Right cardiac atrium (tissue), 5 donors: ENCODE measurements at regions not wholly inside any gene's neighbourhood (a gene's known extent, or its start where the extent isn't known, plus 50 kb on each side); places are given as distances from the start of the nearest gene placed in this dataset.

Source experiments
- ATAC-seq, 2 donors: fragments of 200-7000 bp; cut with Tn5 transposase; one replicate each; pipeline versions ENCODE4 v1.8.0 to v1.9.1; 2020; ENCODE audit warnings: moderate library complexity in 2 of 2, mild to moderate bottlenecking in 1 of 2
- DNase-seq, 3 donors: peaks; one replicate each; pipeline ENCODE4 v3.0.0-alpha.2; 2020
- H3K27ac ChIP-seq: one replicate; pipeline ENCODE4 v1.5.1; 2013; ENCODE audit warnings: mild to moderate bottlenecking, low read length, control low read depth, moderate library complexity
- H3K27me3 ChIP-seq: one replicate; pipeline ENCODE4 v1.6.1; 2013; ENCODE audit not compliant: control insufficient read depth, insufficient read depth
- H3K4me1 ChIP-seq: one replicate; pipeline ENCODE4 v1.6.1; 2013; ENCODE audit warnings: low read length; ENCODE audit not compliant: control insufficient read depth, insufficient read depth
- H3K4me3 ChIP-seq: one replicate; pipeline ENCODE4 v1.5.1; 2013; ENCODE audit warnings: low read length, control low read depth
- H3K9me3 ChIP-seq: one replicate; pipeline ENCODE4 v1.6.1; 2013; ENCODE audit warnings: low read length; ENCODE audit not compliant: control insufficient read depth
- WGBS: extraction: QIAGEN DNeasy Blood & Tissue Kit; methylation state at CpG from one replicate; pipeline ENCODE4 v1.1.7; 2013; 5-methylcytosine and 5-hydroxymethylcytosine counted together
- intact Hi-C, 4 donors: fragments of 100-400 bp; cut with DNase I; formaldehyde crosslinking; loops; one replicate each; pipeline versions ENCODE4 v1.11.0 to v1.14.0; 2022 to 2023
- donor health status: healthy with polysubstance abuse.
- donor health status: DM: no; HTN: yes; CAD: no.
- donor health status: DM: no; HTN: no; CAD: no.
- donor health status: DM: no; HTN: yes; CAD: no; lungs with severe emphysema.
- donor health status: DM: yes; HTN: yes; CAD: no.

DNA sequence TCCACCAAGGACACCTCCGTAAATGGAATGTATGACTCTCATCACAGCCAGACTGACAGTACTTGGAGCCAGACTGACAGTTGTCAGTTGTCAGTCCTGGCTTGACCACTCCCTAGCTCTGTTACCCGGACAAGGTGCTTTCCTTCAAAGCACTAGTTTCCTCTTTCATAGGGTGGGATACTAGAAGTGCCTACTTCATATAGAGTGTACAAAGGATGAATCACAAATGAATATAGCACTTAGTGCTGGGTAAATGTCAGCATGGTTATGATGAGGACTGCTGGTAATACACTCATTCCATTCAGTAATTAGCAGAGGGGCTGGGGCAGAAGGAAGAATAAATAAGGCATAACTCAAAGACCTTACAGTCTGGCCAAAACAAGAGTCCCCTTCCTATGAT is 91.4 kb downstream of the ARL4C start:
- ATAC-seq (no peak), DNase-seq (no peak)
- intact Hi-C loops = no loop called here
- Histone ChIP-seq H3K27ac (no peak overlapping the region), H3K9me3 (no peaks in the 10 kb centered on the region), H3K4me3 (no peak overlapping the region), H3K27me3 (no peaks in the 10 kb centered on the region), H3K4me1 (no peaks in the 10 kb centered on the region)
- whole genome bisulfite sequencing = 46% methylated on average over 2 of the region's 2 CpGs

DNA sequence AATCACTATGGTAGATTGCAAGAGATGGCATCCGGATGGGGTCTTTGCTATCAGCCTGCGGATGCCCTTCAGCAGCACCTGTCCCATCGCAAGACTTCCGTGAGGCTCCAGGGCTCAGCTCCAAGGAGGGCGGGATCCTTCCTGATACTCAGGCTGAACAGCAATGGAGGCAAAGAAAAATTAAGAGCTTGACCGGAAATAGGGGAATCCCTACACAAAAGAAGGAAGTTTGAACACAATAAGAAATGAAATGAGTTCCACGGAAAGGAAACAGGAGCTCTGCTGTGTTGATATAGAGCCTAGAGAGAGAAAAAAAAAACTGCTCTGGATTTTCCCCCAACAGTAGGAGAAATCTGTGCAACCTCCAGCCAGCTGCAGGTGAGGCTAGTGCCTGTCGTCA is 91.9 kb downstream of the ARL4C start:
- peak in 1 of 3 donors; percentile 63 for DNase-seq
- 47% methylated on average over 8 of the region's 8 CpGs for WGBS

DNA sequence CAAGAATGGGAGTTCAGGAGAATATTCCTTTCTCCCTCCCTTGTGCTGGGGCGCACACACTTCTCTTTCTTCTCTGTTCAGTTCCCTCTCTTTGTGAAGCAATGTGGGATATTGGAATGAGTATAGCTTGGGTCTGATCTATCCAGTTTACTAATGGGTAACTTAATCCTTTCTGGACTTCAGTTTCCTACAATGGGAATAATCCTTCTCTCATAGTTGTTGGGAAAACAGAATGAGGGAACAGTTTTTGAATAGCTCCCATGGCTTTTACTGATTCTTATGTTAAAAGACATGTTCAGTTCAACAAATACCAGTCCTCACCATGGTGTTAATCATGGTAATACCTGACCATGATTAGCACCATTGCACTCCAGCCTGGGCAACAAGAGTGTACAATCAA is 93.1 kb downstream of the ARL4C start:
- Histone ChIP-seq H3K27me3 (no peaks in the 10 kb centered on the region), H3K4me1 (no peaks in the 10 kb centered on the region), H3K9me3 (no peaks in the 10 kb centered on the region), H3K27ac (no peak overlapping the region), H3K4me3 (no peak overlapping the region)
- WGBS = 100% methylated on average over 1 of the region's 1 CpG
- DNase-seq (no peak), ATAC-seq (no peak)
- intact Hi-C loops = no loop called here

More for the DNA sequence above, 91.9 kb downstream of the ARL4C start:
- Histone ChIP-seq H3K27me3 (no peaks in the 10 kb centered on the region), H3K27ac (no peak overlapping the region), H3K4me3 (no peak overlapping the region), H3K9me3 (no peaks in the 10 kb centered on the region), H3K4me1 (no peaks in the 10 kb centered on the region)
- ATAC-seq = peak in 1 of 2 donors; percentile 52
- intact Hi-C loops = no loop called here

DNA sequence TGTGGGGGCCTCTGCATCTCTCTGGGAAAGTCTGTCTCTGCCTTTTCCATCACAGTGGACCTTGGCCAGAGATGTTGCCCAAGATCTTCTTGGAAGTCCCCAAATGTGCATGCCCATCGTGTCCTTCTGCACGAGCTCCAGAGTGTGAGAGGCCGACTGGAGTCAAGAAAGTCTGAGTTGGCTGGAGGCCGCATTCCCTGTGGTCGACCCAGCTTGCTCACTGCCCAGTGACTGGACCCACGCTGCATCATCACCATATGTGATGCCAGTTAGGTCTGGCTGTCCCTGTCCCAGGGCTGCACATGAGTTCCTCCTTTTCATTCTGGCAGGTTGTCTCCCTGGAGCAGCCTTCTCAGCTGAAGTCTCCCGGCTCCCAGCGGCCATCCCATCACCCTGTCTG is 93.8 kb downstream of the ARL4C start:
- Histone ChIP-seq H3K27ac (no peak overlapping the region), H3K27me3 (no peaks in the 10 kb centered on the region), H3K4me3 (no peak overlapping the region), H3K9me3 (no peaks in the 10 kb centered on the region), H3K4me1 (no peaks in the 10 kb centered on the region)
- intact Hi-C loops = no loop called here
- 82% methylated on average over 8 of the region's 8 CpGs for WGBS
- no peak for ATAC-seq
- peak in 1 of 3 donors; percentile 22 for DNase-seq

DNA sequence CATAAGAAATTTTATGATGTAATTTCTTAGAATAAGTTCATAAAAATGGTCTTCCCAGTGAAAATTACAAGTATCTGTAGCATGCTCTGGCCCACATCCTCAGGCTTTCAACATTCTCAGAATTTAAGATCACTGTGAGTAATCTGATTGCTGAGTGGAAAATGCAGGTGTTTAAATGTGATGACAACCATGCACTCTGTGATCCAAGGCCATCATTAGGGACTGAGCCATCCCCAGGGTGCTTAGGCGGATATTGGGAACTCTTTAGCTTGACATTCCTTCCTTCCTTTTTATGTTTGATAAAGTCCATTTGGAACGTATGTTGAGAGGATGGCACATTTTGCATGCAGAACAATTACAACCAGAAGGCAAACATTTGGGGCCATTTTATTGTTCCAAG is 95.5 kb downstream of the ARL4C start:
- intact Hi-C loops = no loop called here
- no peaks in the 10 kb centered on the region for H3K9me3 ChIP-seq
- DNase-seq = no peak
- no peak for ATAC-seq
- 64% methylated on average over 2 of the region's 2 CpGs for WGBS
- H3K27ac ChIP-seq = no peak overlapping the region
- H3K4me3 ChIP-seq = no peak overlapping the region
- H3K4me1 ChIP-seq = no peaks in the 10 kb centered on the region
- H3K27me3 ChIP-seq = no peaks in the 10 kb centered on the region

GRCh38 chr2:234399451-234400246 is 97.2 kb downstream of the ARL4C start:
- intact Hi-C loops = no loop called here
- ATAC-seq = no peak
- Histone ChIP-seq H3K4me1 (no peaks in the 10 kb centered on the region), H3K27me3 (no peaks in the 10 kb centered on the region), H3K27ac (no peak overlapping the region), H3K4me3 (no peak overlapping the region), H3K9me3 (no peaks in the 10 kb centered on the region)
- no peak for DNase-seq
- WGBS = 87% methylated on average over 11 of the region's 11 CpGs

DNA sequence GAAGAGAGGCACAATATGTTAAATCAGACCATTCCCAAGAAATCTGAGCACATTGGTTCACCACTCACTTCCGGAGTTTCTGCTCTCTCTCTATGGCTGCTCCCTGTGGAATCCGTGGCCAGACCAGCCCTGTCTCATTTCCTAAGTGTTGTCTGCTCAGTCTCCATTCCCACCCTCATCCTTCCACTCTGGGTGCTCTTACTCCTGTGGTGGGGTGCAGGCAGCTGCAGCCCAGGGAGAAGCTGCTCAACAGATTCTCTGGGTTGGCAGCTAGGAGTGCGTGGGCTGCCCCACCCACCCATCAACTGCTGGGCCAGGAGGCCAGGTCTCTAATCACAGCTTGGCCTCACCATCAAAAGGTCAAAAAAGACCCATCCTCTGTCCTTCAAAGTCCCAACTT is 98.3 kb downstream of the ARL4C start:
- H3K4me1 ChIP-seq = no peaks in the 10 kb centered on the region
- intact Hi-C loops = no loop called here
- 87% methylated on average over 3 of the region's 3 CpGs for WGBS

GRCh38 chr2:234395891-234396420 is 100.9 kb downstream of the ARL4C start:
- no peaks in the 10 kb centered on the region for H3K27me3 ChIP-seq
- H3K4me1 ChIP-seq = no peaks in the 10 kb centered on the region
- intact Hi-C loops = no loop called here
- ATAC-seq (peak in 1 of 2 donors; percentile 16), DNase-seq (no peak)
- H3K9me3 ChIP-seq = no peaks in the 10 kb centered on the region
- H3K27ac ChIP-seq = no peak overlapping the region
- no peak overlapping the region for H3K4me3 ChIP-seq
- WGBS = 69% methylated on average over 6 of the region's 6 CpGs

More for the DNA sequence above, 98.3 kb downstream of the ARL4C start:
- ATAC-seq = no peak
- Histone ChIP-seq H3K27ac (no peak overlapping the region), H3K4me3 (no peak overlapping the region), H3K27me3 (no peaks in the 10 kb centered on the region), H3K9me3 (no peaks in the 10 kb centered on the region)
- no peak for DNase-seq

GRCh38 chr2:234394450-234394849 is 102.4 kb downstream of the ARL4C start:
- ATAC-seq = no peak
- Histone ChIP-seq H3K9me3 (no peaks in the 10 kb centered on the region), H3K27me3 (no peaks in the 10 kb centered on the region), H3K27ac (no peak overlapping the region), H3K4me3 (no peak overlapping the region), H3K4me1 (no peaks in the 10 kb centered on the region)
- DNase-seq = no peak
- WGBS = 91% methylated on average over 4 of the region's 4 CpGs
- intact Hi-C loops = no loop called here

DNA sequence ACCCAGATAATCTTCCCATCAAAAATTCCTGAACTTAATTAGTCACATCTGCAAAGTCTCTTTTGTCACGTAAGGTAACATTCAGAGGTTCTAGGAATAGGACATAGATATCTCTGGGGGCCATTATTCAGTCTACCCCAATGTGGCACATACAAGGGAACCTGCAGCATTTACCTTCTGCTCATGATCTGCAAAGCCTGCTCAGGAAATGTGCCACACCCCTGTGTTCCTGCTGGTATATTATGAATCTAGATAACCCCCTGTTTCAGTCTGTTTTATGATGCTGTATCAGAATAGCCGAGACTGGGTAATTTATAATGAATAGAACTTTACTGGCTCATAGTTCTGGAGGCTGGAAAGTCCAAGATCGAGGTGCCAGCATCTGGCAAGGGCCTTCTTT is 103.5 kb downstream of the ARL4C start:
- no peak for DNase-seq
- intact Hi-C loops = no loop called here
- H3K27ac ChIP-seq = no peak overlapping the region
- no peaks in the 10 kb centered on the region for H3K4me1 ChIP-seq
- no peak for ATAC-seq
- no peaks in the 10 kb centered on the region for H3K27me3 ChIP-seq
- WGBS = 79% methylated on average over 3 of the region's 3 CpGs
- H3K9me3 ChIP-seq = no peaks in the 10 kb centered on the region
- no peak overlapping the region for H3K4me3 ChIP-seq

DNA sequence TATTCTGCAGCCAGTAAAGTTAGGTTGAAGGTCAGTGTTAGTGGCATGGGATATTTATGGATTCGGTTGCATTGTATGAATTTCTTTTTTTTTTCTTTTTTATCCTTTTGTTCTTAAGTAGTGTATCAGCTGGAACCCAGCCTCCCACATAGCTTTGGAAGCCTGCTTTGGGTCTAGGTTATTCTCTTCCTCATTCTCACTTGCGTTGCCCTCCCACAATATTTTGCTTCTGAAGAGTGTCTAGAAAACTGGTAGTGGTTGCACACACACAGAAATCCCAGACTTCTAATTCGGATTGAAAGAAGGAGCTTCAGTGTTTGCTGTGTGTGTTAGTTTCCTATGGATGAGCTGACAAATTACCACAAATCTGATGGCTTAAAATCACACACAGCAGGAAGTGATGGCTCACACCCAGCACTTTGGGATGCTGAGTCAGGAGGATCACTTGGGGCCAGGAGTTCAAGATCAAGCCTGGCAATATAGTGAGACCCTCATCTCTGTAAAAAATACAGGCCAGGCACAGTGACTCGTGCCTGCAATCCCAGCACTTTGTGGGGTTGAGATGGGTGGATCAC is 104.8 kb downstream of the ARL4C start:
- Histone ChIP-seq H3K4me1 (no peaks in the 10 kb centered on the region), H3K9me3 (no peaks in the 10 kb centered on the region), H3K4me3 (no peak overlapping the region), H3K27me3 (no peaks in the 10 kb centered on the region), H3K27ac (no peak overlapping the region)
- no peak for DNase-seq
- intact Hi-C loops = no loop called here
- no peak for ATAC-seq
- WGBS = 72% methylated on average over 4 of the region's 4 CpGs
